Heart left ventricle (tissue), 13 donors: ENCODE measurements at regions not wholly inside any gene's neighbourhood (a gene's known extent, or its start where the extent isn't known, plus 50 kb on each side); places are given as distances from the start of the nearest gene placed in this dataset.

Experiments
- POLR2A ChIP-seq, 2 donors: fragments of 450-650 bp; IDR thresholded peaks; one replicate each; pipeline ENCODE4 v1.6.1; 2017; ENCODE audit warnings: antibody characterized with exemption in 2 of 2, mild to moderate bottlenecking in 2 of 2, moderate library complexity in 2 of 2
- TF ChIP-seq, protein P1 (sequence below), 12 donors: fragments of 200-600 bp; sonication (generic) in 4 of 12; IDR thresholded peaks; one replicate each; pipeline versions ENCODE4 v1.5.0 to v1.8.0; 2018 to 2022; ENCODE audit warnings: antibody characterized with exemption in 12 of 12, mild to moderate bottlenecking in 5 of 12
- donor health status: ischemic (EF 13 %, LVEDD 7.1; RV severe dilation, severe dysfunction).
- donor health status: DM: no; HTN: yes; CAD: no.
- donor health status: DM: no; HTN: no; CAD: no.
- donor health status: ischemic (EF 25% LVEDD 6.9; RV normal size, moderate dysfunction).
- donor health status: ischemic (EF 25% LVEDD 5.7; RV mildly dilated, moderate dysfunction).
- donor health status: ischemic (EF 35%, LVEDD 5.7; RV mildly dilated, moderate dysfunction).
- donor health status: nonischemic (EF 11% LVEDD 7.7; RV severe dilation, severe dysfunction).
- donor health status: DM: yes; HTN: yes; CAD: no.
- donor health status: PGD.
- donor health status: ischemic (EF 29% LVEDD 5.4; RV normal size, mild dysfunction).
- donor health status: nonischemic (EF 23%, LVEDD 6.1; RV moderate dilation, normal function).

DNA sequence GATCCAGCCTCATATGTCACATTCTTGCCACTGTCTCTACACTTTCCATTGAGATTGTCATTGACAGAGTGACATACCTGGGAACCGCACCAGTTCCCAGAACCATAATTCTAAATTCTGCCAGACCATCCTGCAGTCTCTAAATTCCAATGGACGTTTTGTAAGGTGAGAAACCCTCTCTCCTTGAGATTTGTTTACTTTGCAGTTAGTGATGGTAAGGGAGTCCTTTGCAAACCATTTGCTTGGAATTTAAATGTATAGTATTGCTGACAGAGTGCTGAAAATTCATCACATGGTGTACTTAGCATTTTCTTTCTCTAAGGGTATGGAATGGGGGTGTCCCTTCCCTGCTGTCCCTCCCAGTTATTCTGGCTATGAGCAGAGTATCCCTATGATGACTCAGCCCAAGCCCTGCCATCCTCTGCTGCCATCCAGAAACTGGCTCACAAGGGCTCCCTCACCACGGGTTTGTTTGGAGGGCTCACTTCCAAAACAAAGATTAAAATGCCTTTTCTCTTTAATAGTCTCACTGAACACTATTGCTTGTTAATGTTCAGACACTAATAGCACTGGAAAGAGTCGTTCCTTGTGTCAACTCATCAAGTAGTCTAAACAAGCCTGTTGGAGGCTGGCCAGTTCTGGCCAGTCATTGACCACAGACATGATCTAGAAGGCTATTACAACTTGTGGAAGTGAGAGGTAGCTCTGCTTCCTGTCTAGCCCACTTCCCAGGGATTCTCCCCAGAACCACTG is 129.0 kb upstream of the HMGA2 start:
- TF ChIP-seq, protein P1, sequence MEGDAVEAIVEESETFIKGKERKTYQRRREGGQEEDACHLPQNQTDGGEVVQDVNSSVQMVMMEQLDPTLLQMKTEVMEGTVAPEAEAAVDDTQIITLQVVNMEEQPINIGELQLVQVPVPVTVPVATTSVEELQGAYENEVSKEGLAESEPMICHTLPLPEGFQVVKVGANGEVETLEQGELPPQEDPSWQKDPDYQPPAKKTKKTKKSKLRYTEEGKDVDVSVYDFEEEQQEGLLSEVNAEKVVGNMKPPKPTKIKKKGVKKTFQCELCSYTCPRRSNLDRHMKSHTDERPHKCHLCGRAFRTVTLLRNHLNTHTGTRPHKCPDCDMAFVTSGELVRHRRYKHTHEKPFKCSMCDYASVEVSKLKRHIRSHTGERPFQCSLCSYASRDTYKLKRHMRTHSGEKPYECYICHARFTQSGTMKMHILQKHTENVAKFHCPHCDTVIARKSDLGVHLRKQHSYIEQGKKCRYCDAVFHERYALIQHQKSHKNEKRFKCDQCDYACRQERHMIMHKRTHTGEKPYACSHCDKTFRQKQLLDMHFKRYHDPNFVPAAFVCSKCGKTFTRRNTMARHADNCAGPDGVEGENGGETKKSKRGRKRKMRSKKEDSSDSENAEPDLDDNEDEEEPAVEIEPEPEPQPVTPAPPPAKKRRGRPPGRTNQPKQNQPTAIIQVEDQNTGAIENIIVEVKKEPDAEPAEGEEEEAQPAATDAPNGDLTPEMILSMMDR (IDR thresholded peaks at IDR 0.05), result no peak
- TF ChIP-seq POLR2A (IDR thresholded peaks at IDR 0.05), result no peak
